HG03159 (cell line): ENCODE measurements at regions not wholly inside any gene's neighbourhood (a gene's known extent, or its start where the extent isn't known, plus 50 kb on each side); places are given as distances from the start of the nearest gene placed in this dataset.
"Not testable (repeated sequence)": the region's sequence is repeated elsewhere in the genome, so short reads cannot be mapped to it uniquely, and the experiment has no call there.

Experiments
- ATAC-seq: cut with Tn5 transposase; IDR thresholded peaks from one replicate; pipeline ENCODE4 v1.9.1; 2021; ENCODE audit warnings: mild to moderate bottlenecking, moderate library complexity; ENCODE audit not compliant: unreplicated experiment

GRCh38 chr5:91315701-91316100 lies 67.4 kb downstream of the ARRDC3 start:
- ATAC-seq: no peak

GRCh38 chr5:91313757-91314673 lies 69.1 kb downstream of the ARRDC3 start:
- ATAC-seq: peak; percentile 46

GRCh38 chr5:91312698-91313097 lies 70.4 kb downstream of the ARRDC3 start:
- ATAC-seq: no peak

GRCh38 chr5:91311697-91312501 lies 71.2 kb downstream of the ARRDC3 start:
- ATAC-seq: peak; percentile 93

- ATAC-seq: peak; percentile 5
Measured at GRCh38 chr5:91311168-91311696, 71.9 kb downstream of the ARRDC3 start.

- not testable (repeated sequence) for ATAC-seq
Measured at GRCh38 chr5:91308157-91308556, 75.0 kb downstream of the ARRDC3 start.

GRCh38 chr5:91307048-91307447 lies 76.1 kb downstream of the ARRDC3 start:
- ATAC-seq: no peak

- no peak for ATAC-seq
Measured at GRCh38 chr5:91306497-91306896, 76.6 kb downstream of the ARRDC3 start.

- ATAC-seq: no peak
Measured at GRCh38 chr5:91305640-91306039, 77.5 kb downstream of the ARRDC3 start.

- not testable (repeated sequence) for ATAC-seq
Measured at GRCh38 chr5:91304015-91304414, 79.1 kb downstream of the ARRDC3 start.

- ATAC-seq: no peak
Measured at GRCh38 chr5:91302958-91303357, 80.2 kb downstream of the ARRDC3 start.

GRCh38 chr5:91302305-91302704 lies 80.8 kb downstream of the ARRDC3 start:
- ATAC-seq: no peak

- ATAC-seq: no peak
Measured at GRCh38 chr5:91301106-91301846, 81.8 kb downstream of the ARRDC3 start.

GRCh38 chr5:91297994-91298393 lies 85.1 kb downstream of the ARRDC3 start:
- no peak for ATAC-seq

- ATAC-seq: no peak
Measured at GRCh38 chr5:91296674-91297143, 86.4 kb downstream of the ARRDC3 start.

GRCh38 chr5:91296102-91296501 lies 87.0 kb downstream of the ARRDC3 start:
- ATAC-seq: not testable (repeated sequence)

- ATAC-seq: peak; percentile 94
Measured at GRCh38 chr5:91293131-91293530, 90.0 kb downstream of the ARRDC3 start.

GRCh38 chr5:91291628-91292569 lies 91.2 kb downstream of the ARRDC3 start:
- no peak for ATAC-seq

GRCh38 chr5:91288118-91288916 lies 94.8 kb downstream of the ARRDC3 start:
- ATAC-seq: no peak
